NCI-H1092 treated with DMSO at 0.1 percent for 48 hours (cell line): ENCODE measurements at regions not wholly inside any gene's neighbourhood (a gene's known extent, or its start where the extent isn't known, plus 50 kb on each side); places are given as distances from the start of the nearest gene placed in this dataset.
"Not testable (repeated sequence)": the region's sequence is repeated elsewhere in the genome, so short reads cannot be mapped to it uniquely, and the experiment has no call there.

Experiments used
- DNase-seq: peaks from one replicate; lab custom pipeline; 2025; lab: John Stamatoyannopoulos, UW

- DNase-seq: no peak
Measured at GRCh38 chr6:90676516-90677300, 89.8 kb upstream of the MAP3K7 start.

- DNase-seq: not testable (repeated sequence)
Measured at GRCh38 chr6:90675107-90675506, 88.2 kb upstream of the MAP3K7 start.

GRCh38 chr6:90674077-90674476 is 87.2 kb upstream of the MAP3K7 start:
- not testable (repeated sequence) for DNase-seq

- DNase-seq: no peak
Measured at GRCh38 chr6:90669846-90670245, 83.0 kb upstream of the MAP3K7 start.

- no peak for DNase-seq
Measured at GRCh38 chr6:90669420-90669819, 82.5 kb upstream of the MAP3K7 start.

GRCh38 chr6:90668141-90668540 is 81.3 kb upstream of the MAP3K7 start:
- no peak for DNase-seq

- DNase-seq: no peak
Measured at GRCh38 chr6:90663873-90664272, 77.0 kb upstream of the MAP3K7 start.

GRCh38 chr6:90663106-90663505 is 76.2 kb upstream of the MAP3K7 start:
- DNase-seq: no peak

GRCh38 chr6:90660931-90661330 is 74.1 kb upstream of the MAP3K7 start:
- no peak for DNase-seq

- DNase-seq: no peak
Measured at GRCh38 chr6:90658497-90658896, 71.6 kb upstream of the MAP3K7 start.

GRCh38 chr6:90656325-90656724 is 69.5 kb upstream of the MAP3K7 start:
- DNase-seq: no peak

GRCh38 chr6:90654806-90655205 is 67.9 kb upstream of the MAP3K7 start:
- DNase-seq: no peak

GRCh38 chr6:90654166-90654565 is 67.3 kb upstream of the MAP3K7 start:
- no peak for DNase-seq

- DNase-seq: no peak
Measured at GRCh38 chr6:90653750-90654149, 66.9 kb upstream of the MAP3K7 start.

- DNase-seq: no peak
Measured at GRCh38 chr6:90650041-90650940, 63.4 kb upstream of the MAP3K7 start.

- DNase-seq: no peak
Measured at GRCh38 chr6:90648873-90649272, 62.0 kb upstream of the MAP3K7 start.

GRCh38 chr6:90646940-90647339 is 60.1 kb upstream of the MAP3K7 start:
- no peak for DNase-seq

GRCh38 chr6:90645634-90646033 is 58.8 kb upstream of the MAP3K7 start:
- DNase-seq: no peak

- DNase-seq: no peak
Measured at GRCh38 chr6:90644492-90644891, 57.6 kb upstream of the MAP3K7 start.

GRCh38 chr6:90643381-90643780 is 56.5 kb upstream of the MAP3K7 start:
- no peak for DNase-seq

GRCh38 chr6:90637320-90637719 is 50.4 kb upstream of the MAP3K7 start:
- no peak for DNase-seq
